Fibroblast of pulmonary artery (primary cell): ENCODE measurements at regions not wholly inside any gene's neighbourhood (a gene's known extent, or its start where the extent isn't known, plus 50 kb on each side); places are given as distances from the start of the nearest gene placed in this dataset.

ENCODE experiments used
- DNase-seq: peaks from one replicate; pipeline ENCODE4 v3.0.0-alpha.2; 2010; ENCODE audit warnings: low read depth
- H3K4me3 ChIP-seq: replicated peaks from 2 replicates; pipeline ENCODE4 v1.5.1; 2011; ENCODE audit warnings: low read depth, mild to moderate bottlenecking, control low read depth, low read length, moderate library complexity
- TF ChIP-seq, protein P1 (sequence below): IDR thresholded peaks from 2 replicates; pipeline ENCODE4 v1.5.1; 2011; ENCODE audit warnings: mild to moderate bottlenecking, control low read depth, low read length, inconsistent platforms; ENCODE audit errors: missing control alignments

DNA sequence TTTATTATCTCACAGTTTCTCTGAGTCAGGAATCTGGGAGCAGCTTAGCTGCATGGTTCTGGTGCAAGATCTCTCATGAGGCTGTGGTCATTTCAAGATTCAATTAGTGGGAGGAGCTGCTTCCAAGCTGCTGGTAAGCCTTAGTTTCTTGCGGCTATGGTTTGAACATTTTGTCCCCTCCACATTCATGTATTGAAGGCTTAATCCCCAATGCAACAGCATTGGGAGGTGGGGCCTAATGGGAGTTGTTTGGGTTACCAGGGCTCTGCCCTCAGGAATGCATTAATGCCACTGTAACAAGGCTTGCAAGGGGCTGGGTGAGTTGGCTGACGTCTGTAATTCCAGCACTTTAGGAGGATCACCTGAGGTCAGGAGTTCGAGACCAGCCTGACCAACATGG is 272.9 kb downstream of the UTP18 start:
- TF ChIP-seq, protein P1, sequence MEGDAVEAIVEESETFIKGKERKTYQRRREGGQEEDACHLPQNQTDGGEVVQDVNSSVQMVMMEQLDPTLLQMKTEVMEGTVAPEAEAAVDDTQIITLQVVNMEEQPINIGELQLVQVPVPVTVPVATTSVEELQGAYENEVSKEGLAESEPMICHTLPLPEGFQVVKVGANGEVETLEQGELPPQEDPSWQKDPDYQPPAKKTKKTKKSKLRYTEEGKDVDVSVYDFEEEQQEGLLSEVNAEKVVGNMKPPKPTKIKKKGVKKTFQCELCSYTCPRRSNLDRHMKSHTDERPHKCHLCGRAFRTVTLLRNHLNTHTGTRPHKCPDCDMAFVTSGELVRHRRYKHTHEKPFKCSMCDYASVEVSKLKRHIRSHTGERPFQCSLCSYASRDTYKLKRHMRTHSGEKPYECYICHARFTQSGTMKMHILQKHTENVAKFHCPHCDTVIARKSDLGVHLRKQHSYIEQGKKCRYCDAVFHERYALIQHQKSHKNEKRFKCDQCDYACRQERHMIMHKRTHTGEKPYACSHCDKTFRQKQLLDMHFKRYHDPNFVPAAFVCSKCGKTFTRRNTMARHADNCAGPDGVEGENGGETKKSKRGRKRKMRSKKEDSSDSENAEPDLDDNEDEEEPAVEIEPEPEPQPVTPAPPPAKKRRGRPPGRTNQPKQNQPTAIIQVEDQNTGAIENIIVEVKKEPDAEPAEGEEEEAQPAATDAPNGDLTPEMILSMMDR = no peak
- no peak overlapping the region for H3K4me3 ChIP-seq
- no peak for DNase-seq

DNA sequence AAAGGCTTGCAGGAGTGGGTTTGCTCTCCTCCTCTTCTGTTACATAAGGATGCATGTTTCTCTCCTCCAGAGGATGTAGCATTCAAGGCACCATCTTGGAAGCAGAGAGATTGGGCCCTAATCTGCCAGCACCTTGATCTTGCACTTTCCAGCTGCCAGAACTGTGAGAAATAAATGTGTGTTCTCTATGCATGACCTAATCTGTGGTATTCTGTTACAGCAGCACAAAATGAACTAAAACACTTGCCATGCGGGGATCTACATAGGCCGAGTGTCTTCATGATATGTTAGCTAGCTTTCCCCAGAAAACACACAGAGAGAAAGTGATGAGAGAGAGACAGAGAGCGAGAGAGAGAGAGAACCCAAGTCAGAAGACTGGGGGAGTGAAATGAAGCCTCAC is 273.5 kb downstream of the UTP18 start:
- TF ChIP-seq, protein P1 = no peak
- no peak overlapping the region for H3K4me3 ChIP-seq
- DNase-seq = no peak

DNA sequence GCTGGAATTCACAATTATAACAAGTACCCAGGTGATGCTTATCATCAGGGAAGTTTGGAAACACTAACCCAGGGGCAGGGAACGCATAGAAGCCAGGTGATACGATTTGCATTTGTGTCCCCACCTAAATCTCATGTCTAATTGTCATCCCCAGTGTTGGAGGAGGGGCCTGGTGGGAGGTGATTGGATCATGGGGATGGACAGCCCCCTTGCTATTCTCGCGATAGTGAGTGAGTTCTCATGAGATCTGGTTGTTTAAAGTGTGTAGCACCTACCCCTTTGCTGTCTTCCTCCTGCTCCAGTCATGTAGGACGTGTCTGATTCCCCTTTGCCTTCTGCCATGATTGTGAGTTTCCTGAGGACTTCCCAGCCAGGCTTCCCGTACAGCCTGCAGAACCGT is 276.3 kb downstream of the UTP18 start:
- no peak for DNase-seq
- TF ChIP-seq, protein P1 = no peak
- no peak overlapping the region for H3K4me3 ChIP-seq

DNA sequence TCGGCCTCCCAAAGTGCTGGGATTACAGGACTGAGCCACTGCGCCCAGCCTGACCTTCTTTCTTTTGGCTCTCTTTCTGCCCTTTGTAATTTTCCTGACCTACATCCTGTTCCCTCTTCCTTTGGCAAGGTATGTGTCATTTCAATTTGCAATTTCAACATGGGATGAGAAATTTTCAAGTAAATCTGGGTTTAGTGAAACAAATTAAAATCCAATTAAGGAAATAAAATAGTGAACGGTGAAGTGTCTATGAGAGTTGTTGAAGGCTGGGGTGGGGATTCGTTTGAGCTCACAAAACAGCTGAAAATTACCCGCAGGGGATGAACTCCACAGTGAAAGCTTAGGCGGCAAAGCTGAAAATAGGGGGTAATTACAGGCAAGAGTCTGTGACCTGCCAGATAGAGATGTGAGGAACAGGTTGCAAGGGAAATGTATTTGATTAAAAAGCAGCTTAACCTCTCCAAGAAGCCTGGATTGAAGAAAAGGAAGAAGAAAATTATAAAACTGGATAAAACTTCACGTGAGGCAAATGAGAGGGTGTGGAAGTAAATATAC is 277.7 kb downstream of the UTP18 start:
- no peak overlapping the region for H3K4me3 ChIP-seq
- DNase-seq = no peak
- TF ChIP-seq, protein P1 = no peak

DNA sequence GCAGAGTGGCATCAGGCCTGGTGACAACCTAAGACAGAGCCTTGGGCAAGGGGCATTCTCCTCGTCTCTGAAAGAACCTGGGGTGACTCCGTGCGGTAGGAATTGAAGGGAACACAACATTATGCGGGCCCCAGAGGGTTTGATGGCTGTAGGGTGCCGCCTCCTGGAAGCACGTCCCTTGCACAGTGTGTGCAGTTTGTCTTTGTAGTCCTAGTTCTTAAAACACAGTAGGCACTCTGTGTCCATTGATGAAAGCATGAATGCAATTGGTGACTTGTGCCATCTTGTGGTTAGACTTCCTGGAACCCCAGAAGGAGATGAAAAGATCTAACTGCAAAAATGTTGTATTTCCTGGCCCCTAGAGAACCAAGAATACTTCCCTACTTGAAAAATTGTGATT is 279.8 kb downstream of the UTP18 start:
- TF ChIP-seq, protein P1 = no peak
- no peak for DNase-seq
- no peak overlapping the region for H3K4me3 ChIP-seq

DNA sequence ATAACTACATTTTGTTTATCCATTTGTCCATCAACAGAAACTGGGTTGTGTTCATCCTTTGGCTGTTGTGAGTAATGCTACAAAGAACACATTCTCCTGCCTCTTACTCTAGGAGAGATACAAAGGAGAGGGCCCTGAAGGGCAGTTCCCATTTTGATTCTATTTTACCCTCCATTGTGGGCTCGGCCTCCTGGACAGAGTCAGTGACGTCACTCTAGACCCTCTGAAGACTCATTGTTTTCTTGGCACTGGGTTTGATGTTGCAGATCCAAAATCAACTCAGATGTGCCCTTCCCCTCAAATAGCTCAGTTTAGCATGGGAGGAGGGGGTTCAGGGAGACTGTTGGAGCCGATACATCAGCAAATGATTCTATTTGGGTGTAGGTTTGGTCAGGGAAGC is 280.9 kb downstream of the UTP18 start:
- TF ChIP-seq, protein P1 = no peak
- no peak for DNase-seq
- no peak overlapping the region for H3K4me3 ChIP-seq

DNA sequence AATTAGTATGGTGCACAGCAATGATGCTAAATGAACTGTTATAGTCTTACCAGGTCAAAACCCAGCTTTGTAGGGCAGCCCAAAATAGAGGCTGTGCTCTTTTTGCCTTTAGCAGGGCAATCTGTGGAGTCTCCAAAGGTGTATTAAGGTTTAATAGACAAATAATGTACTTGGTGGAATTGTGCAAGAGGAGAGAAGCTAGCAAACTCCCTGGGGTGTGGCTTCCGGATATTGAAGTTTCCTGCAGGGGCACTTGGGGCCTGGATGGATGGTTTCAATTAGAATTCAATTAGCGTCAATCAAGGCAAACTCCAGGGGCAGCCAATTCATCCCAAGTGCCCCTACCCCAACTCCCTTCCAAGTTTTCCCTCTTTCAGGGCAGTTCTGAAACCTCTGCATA is 285.8 kb downstream of the UTP18 start:
- DNase-seq = no peak
- TF ChIP-seq, protein P1 = no peak
- H3K4me3 ChIP-seq = no peak overlapping the region
